Erythroblast (primary cell): ENCODE measurements at regions not wholly inside any gene's neighbourhood (a gene's known extent, or its start where the extent isn't known, plus 50 kb on each side); places are given as distances from the start of the nearest gene placed in this dataset.

Experiments
- GATA1 ChIP-seq: IDR thresholded peaks from 2 replicates; pipeline ENCODE4 v1.6.1; 2011; ENCODE audit warnings: low read depth, mild to moderate bottlenecking, control low read depth, low read length, moderate library complexity
- POLR2A ChIP-seq: IDR thresholded peaks from 2 replicates; pipeline ENCODE4 v1.6.1; 2011; ENCODE audit warnings: mild to moderate bottlenecking, low read length

- TF ChIP-seq POLR2A (no peak), GATA1 (no peak)
Measured at GRCh38 chr20:6632187-6632586, 135.3 kb upstream of the BMP2 start.
